22Rv1 (cell line): ENCODE measurements at regions not wholly inside any gene's neighbourhood (a gene's known extent, or its start where the extent isn't known, plus 50 kb on each side); places are given as distances from the start of the nearest gene placed in this dataset.

Experiments used
- CTCF ChIP-seq: fragments of 450-650 bp; IDR thresholded peaks from 2 replicates; pipeline ENCODE4 v1.5.1; 2017; ENCODE audit warnings: mild to moderate bottlenecking
- ZFX ChIP-seq: fragments of 450-650 bp; IDR thresholded peaks from 2 replicates; pipeline ENCODE4 v1.6.1; 2017; ENCODE audit warnings: antibody characterized with exemption, borderline replicate concordance

DNA sequence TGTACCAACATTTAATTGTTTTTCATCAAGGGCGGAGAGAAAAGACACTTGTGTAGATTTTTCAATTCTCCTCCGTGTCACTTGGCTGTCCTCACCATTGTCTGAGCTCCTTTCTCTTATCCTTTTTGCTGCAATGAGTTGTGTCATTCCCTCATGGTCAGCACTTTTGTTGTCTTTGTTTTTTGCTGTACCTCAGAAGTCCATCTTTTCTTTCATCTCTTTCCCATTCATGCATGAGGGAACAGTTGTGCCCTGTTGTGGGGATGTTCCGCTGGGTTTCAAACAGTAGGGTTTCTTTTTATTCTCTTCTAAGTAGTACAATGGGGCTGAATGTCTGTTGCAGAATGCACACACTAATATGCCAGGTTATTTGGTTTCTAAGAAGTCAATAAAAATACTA, 222.6 kb downstream of the TM9SF2 start:
- TF ChIP-seq CTCF = no peak
- no peak for TF ChIP-seq ZFX
